ENCODE measurements at regions not wholly inside any gene's neighbourhood (a gene's known extent, or its start where the extent isn't known, plus 50 kb on each side); places are given as distances from the start of the nearest gene placed in this dataset.

DNA sequence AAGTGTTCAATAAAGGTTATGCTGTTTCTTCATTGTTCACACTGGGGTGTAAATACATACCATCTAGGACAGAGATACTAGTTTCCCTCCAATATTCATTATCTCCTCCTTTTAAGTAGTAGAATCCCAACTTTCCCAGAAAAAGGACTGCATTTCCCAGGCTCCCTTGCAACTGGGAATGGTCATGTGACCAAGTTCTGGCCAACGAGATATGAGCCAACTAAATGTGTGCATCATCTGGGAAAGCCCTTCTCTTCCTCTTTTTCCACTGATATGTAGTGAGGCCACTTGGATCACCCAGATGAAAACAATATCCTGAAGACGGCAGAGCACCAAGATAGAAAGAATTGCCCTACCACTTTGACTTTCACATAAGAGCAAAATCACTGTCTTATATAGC, 97.9 kb upstream of the PTPRT start:
- no peak for TF ChIP-seq POLR2A (IDR thresholded peaks at IDR 0.05; ENCODE audit: low read depth, low read length)
- TF ChIP-seq, protein P1, sequence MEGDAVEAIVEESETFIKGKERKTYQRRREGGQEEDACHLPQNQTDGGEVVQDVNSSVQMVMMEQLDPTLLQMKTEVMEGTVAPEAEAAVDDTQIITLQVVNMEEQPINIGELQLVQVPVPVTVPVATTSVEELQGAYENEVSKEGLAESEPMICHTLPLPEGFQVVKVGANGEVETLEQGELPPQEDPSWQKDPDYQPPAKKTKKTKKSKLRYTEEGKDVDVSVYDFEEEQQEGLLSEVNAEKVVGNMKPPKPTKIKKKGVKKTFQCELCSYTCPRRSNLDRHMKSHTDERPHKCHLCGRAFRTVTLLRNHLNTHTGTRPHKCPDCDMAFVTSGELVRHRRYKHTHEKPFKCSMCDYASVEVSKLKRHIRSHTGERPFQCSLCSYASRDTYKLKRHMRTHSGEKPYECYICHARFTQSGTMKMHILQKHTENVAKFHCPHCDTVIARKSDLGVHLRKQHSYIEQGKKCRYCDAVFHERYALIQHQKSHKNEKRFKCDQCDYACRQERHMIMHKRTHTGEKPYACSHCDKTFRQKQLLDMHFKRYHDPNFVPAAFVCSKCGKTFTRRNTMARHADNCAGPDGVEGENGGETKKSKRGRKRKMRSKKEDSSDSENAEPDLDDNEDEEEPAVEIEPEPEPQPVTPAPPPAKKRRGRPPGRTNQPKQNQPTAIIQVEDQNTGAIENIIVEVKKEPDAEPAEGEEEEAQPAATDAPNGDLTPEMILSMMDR (IDR thresholded peaks at IDR 0.05 in 2 of 3, conservative IDR thresholded peaks at IDR 0.05 in 1 of 3; ENCODE audit: control insufficient read depth in 2 of 3, extremely low read depth in 1 of 3, insufficient read depth in 1 of 3, low read depth in 3 of 3, low read length in 3 of 3), result no peak
- TF ChIP-seq, protein P2, sequence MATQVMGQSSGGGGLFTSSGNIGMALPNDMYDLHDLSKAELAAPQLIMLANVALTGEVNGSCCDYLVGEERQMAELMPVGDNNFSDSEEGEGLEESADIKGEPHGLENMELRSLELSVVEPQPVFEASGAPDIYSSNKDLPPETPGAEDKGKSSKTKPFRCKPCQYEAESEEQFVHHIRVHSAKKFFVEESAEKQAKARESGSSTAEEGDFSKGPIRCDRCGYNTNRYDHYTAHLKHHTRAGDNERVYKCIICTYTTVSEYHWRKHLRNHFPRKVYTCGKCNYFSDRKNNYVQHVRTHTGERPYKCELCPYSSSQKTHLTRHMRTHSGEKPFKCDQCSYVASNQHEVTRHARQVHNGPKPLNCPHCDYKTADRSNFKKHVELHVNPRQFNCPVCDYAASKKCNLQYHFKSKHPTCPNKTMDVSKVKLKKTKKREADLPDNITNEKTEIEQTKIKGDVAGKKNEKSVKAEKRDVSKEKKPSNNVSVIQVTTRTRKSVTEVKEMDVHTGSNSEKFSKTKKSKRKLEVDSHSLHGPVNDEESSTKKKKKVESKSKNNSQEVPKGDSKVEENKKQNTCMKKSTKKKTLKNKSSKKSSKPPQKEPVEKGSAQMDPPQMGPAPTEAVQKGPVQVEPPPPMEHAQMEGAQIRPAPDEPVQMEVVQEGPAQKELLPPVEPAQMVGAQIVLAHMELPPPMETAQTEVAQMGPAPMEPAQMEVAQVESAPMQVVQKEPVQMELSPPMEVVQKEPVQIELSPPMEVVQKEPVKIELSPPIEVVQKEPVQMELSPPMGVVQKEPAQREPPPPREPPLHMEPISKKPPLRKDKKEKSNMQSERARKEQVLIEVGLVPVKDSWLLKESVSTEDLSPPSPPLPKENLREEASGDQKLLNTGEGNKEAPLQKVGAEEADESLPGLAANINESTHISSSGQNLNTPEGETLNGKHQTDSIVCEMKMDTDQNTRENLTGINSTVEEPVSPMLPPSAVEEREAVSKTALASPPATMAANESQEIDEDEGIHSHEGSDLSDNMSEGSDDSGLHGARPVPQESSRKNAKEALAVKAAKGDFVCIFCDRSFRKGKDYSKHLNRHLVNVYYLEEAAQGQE (IDR thresholded peaks at IDR 0.05; ENCODE audit: low read depth, low read length), result no peak
- TF ChIP-seq, protein P3, sequence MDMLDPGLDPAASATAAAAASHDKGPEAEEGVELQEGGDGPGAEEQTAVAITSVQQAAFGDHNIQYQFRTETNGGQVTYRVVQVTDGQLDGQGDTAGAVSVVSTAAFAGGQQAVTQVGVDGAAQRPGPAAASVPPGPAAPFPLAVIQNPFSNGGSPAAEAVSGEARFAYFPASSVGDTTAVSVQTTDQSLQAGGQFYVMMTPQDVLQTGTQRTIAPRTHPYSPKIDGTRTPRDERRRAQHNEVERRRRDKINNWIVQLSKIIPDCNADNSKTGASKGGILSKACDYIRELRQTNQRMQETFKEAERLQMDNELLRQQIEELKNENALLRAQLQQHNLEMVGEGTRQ (IDR thresholded peaks at IDR 0.05; ENCODE audit: borderline replicate concordance, low read depth, low read length), result no peak
- TF ChIP-seq, protein P4, sequence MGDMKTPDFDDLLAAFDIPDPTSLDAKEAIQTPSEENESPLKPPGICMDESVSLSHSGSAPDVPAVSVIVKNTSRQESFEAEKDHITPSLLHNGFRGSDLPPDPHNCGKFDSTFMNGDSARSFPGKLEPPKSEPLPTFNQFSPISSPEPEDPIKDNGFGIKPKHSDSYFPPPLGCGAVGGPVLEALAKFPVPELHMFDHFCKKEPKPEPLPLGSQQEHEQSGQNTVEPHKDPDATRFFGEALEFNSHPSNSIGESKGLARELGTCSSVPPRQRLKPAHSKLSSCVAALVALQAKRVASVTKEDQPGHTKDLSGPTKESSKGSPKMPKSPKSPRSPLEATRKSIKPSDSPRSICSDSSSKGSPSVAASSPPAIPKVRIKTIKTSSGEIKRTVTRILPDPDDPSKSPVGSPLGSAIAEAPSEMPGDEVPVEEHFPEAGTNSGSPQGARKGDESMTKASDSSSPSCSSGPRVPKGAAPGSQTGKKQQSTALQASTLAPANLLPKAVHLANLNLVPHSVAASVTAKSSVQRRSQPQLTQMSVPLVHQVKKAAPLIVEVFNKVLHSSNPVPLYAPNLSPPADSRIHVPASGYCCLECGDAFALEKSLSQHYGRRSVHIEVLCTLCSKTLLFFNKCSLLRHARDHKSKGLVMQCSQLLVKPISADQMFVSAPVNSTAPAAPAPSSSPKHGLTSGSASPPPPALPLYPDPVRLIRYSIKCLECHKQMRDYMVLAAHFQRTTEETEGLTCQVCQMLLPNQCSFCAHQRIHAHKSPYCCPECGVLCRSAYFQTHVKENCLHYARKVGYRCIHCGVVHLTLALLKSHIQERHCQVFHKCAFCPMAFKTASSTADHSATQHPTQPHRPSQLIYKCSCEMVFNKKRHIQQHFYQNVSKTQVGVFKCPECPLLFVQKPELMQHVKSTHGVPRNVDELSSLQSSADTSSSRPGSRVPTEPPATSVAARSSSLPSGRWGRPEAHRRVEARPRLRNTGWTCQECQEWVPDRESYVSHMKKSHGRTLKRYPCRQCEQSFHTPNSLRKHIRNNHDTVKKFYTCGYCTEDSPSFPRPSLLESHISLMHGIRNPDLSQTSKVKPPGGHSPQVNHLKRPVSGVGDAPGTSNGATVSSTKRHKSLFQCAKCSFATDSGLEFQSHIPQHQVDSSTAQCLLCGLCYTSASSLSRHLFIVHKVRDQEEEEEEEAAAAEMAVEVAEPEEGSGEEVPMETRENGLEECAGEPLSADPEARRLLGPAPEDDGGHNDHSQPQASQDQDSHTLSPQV (IDR thresholded peaks at IDR 0.05), result no peak

Data from GM12878 (cell line).